ENCODE measurements at regions not wholly inside any gene's neighbourhood (a gene's known extent, or its start where the extent isn't known, plus 50 kb on each side); places are given as distances from the start of the nearest gene placed in this dataset.

DNA sequence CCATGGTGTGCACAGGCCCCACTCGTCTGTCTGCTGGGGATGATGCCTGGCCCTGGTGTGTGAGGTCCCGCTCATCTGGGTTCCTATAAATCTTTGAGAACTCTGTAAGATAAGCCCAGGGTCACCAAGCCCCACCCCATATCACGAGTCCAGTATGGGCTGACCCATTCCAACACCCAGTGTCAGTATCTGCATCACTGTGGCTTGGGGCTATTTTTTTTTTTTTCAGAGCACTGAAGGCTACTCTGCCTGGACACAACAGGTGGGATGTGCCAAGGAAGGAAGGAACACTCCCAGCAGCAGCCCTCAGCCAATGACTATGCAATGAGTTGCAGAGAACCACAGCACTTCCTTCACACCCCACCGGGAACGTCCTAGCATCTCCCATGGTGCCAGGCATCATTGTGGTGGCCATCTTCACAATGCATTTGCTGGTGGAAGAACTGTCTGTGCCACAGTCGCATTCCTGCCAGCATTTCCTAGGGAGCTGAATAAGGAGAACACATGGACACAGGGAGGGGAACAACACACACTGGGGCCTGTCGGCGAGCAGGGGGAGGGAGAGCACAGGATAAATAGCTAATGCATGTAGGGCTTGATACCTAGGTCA, 83.1 kb upstream of the TSHZ3 start:
- DNase-seq: no peak
- H3K36me3 Mint-ChIP-seq: no peaks in the 10 kb centered on the region
- no peaks in the 10 kb centered on the region for H3K4me1 Mint-ChIP-seq
- H3K27ac Mint-ChIP-seq: no peak overlapping the region
- H3K4me3 Mint-ChIP-seq: no peak overlapping the region
- no peaks in the 10 kb centered on the region for H3K27me3 Mint-ChIP-seq
- H3K9me3 Mint-ChIP-seq: peaks cover 6% of the 10 kb centered on the region

DNA sequence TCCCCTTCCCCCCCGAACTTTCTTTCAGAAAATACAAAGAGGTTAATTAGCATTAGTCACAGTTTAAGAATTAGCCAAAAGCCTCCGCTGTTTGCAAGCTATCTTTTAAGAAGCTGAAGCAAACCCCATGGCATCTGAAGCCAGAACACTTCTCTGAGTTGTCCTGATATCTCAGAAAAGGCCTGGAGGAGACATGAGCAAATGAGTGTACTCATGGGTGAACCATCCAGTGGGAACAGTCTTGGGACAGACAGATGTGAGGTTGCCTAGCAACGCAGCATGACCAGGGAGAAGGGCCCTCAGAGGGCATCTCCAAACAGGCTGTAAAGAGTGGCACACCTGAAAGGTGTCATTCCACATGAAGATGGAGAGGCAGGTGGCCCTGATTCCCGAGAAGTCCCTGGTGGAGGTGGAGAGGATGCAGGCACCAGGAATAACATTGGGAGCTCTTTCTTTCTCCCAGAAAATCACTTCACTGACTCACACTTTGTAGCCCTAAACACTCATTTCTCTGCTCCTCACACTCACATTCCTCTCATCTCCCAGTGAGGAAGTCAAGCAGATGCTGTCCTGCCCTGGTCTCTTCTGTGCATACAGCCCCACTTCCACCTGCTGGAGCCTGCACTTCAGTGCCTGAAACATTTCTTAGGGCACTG, 87.0 kb upstream of the TSHZ3 start:
- no peaks in the 10 kb centered on the region for H3K36me3 Mint-ChIP-seq
- peaks cover 10% of the 10 kb centered on the region for H3K27me3 Mint-ChIP-seq
- no peak for DNase-seq
- no peak overlapping the region for H3K4me3 Mint-ChIP-seq
- peaks cover 6% of the 10 kb centered on the region for H3K9me3 Mint-ChIP-seq
- H3K27ac Mint-ChIP-seq: no peak overlapping the region
- no peaks in the 10 kb centered on the region for H3K4me1 Mint-ChIP-seq

DNA sequence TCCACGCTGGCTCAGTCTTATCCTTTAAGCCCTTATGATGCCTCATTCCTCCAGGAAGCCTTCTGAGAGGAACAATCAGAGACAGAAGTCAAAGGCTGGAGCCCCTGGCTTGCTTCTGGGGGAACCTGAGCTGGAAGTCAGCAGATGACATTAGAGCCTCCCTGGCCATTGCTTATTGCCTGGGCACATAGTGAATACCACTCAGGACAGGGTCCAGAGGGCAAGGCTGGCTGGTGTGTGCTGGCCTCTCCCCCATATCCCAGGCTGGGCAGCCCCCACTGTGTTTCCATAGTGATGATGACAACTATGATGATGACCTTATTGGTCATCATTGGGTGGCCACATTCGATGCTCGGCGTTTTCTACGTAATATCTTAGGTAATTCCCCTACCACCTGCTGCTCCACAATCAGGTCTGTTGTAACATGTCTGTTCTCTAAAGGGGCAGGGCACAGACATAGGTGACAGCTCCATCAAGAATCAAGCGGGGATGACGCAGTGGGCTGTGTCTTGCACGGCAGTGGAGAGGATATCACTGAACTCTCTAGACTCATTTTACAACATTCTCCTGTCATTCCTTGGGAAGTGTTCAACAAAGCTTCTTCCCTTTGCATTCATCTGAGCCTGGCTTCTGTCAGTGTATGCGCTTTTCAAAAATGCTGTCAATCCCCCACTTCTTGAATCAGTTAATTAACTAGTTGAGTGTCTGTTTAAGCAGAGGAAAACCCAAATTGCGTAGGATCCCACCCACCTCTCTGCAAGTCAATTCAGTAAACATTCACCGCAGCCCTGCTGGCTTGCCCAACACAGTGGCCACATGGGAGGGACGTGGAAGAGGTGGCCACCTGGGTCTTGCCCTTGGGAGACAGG, 89.4 kb upstream of the TSHZ3 start:
- DNase-seq: no peak
- Mint-ChIP-seq H3K4me1 (no peaks in the 10 kb centered on the region), H3K4me3 (no peak overlapping the region), H3K27me3 (peaks cover 10% of the 10 kb centered on the region), H3K36me3 (no peaks in the 10 kb centered on the region), H3K27ac (no peak overlapping the region), H3K9me3 (peaks cover 6% of the 10 kb centered on the region)

DNA sequence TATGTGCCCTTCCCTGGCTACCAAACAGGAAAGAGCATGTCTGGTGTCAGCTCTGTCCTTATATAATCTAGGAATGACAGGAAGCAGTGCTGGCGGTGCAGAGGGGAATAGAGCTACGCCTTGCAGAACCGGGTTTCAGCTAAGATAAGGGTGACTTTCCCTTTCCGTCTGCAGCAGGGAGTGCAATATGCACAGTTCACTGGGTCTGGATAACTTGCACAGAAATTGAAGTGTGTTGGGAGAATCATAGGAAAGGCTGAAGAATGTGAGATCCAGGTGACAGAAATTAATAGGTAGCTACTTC, 90.0 kb upstream of the TSHZ3 start:
- peaks cover 10% of the 10 kb centered on the region for H3K27me3 Mint-ChIP-seq
- H3K4me3 Mint-ChIP-seq: no peak overlapping the region
- no peaks in the 10 kb centered on the region for H3K36me3 Mint-ChIP-seq
- peaks cover 6% of the 10 kb centered on the region for H3K9me3 Mint-ChIP-seq
- no peak for DNase-seq
- no peak overlapping the region for H3K27ac Mint-ChIP-seq
- no peaks in the 10 kb centered on the region for H3K4me1 Mint-ChIP-seq

DNA sequence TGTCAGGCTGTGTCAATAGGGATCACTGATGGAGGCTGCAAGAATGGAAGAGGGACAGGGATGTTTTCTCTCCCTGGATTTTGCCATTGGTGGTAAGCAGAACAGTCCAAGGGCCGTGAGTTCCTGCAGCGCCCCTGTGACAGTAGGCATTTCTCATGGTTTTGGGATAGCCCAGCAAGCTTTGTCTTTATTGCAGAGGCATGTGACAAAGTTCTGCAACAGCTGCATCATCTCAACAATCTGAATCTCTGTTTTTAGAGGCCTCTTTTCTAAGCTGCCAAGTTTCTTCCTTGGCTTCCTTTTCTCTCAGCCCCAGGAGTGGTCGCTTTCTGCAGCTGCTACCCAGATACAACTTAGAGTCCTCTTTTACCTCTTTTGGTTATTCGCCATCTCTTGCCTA, 95.7 kb upstream of the TSHZ3 start:
- Mint-ChIP-seq H3K36me3 (no peaks in the 10 kb centered on the region), H3K27me3 (peaks cover 9% of the 10 kb centered on the region), H3K4me1 (no peaks in the 10 kb centered on the region), H3K27ac (no peak overlapping the region), H3K4me3 (no peak overlapping the region), H3K9me3 (peaks cover 4% of the 10 kb centered on the region)
- no peak for DNase-seq

DNA sequence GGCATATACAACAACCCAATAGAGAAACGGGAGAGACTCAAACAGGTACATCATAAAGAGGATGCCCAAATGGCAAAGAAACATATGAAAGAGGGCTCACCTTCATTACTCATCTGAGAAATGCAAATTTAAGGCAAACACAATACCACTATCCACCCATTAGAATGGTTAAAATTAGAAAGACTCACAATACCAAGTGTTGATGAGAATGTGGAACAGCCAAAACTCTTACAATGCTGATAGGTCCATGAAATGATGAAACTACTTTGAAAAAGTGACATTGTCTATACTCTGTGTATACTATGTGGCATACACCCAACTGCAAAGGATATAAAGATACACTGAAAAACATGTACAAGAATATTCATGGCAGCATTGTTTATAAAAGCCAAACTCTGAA, 96.2 kb upstream of the TSHZ3 start:
- Mint-ChIP-seq H3K4me3 (no peak overlapping the region), H3K9me3 (peaks cover 4% of the 10 kb centered on the region), H3K4me1 (no peaks in the 10 kb centered on the region), H3K36me3 (no peaks in the 10 kb centered on the region), H3K27me3 (peaks cover 14% of the 10 kb centered on the region), H3K27ac (no peak overlapping the region)
- no peak for DNase-seq

DNA sequence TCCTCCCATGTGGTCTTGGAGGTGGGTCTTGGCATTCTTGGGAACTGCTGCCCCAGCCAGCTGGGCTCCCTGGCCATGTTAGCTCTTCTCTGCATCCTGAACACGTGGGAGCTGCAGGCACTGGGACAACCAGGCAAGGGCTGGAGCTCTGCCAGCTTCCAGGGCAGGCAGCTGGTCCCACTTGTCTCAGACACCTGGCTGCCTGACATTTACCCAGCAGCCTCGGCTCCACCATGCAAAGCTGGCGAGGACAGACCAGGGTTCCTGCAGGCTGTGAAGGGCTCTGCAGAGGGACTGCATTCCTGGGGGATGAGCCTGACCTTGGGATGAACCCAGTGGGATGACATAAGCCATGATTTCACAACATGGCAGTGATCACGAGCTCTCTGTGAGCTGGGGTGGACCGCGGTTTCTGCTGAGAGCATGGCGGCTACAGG, 99.0 kb upstream of the TSHZ3 start:
- H3K27ac Mint-ChIP-seq: no peak overlapping the region

DNA sequence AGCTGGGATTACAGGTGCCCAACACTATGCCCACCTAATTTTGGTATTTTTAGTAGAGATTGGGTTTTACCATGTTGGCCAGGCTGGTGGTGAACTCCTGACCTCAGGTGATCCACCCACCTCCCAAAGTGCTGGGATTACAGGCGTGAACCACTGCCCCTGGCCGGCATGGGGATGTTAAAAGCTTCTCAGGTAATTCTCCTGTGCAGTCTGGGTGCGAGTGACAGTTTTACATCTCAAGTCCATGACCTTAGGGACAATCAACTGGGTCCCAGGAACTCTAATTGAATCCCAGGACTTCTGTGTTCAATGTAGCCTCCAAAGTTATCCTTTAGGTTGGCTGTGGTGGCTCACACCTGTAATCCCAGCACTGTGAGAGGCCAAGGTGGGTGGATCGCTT, 100.1 kb upstream of the TSHZ3 start:
- peaks cover 4% of the 10 kb centered on the region for H3K9me3 Mint-ChIP-seq
- H3K4me1 Mint-ChIP-seq: no peaks in the 10 kb centered on the region
- no peak overlapping the region for H3K4me3 Mint-ChIP-seq
- no peaks in the 10 kb centered on the region for H3K36me3 Mint-ChIP-seq
- H3K27me3 Mint-ChIP-seq: peaks cover 18% of the 10 kb centered on the region
- no peak overlapping the region for H3K27ac Mint-ChIP-seq
- DNase-seq: no peak

More for the DNA sequence above, 99.0 kb upstream of the TSHZ3 start:
- H3K4me3 Mint-ChIP-seq: no peak overlapping the region
- H3K36me3 Mint-ChIP-seq: no peaks in the 10 kb centered on the region
- peaks cover 18% of the 10 kb centered on the region for H3K27me3 Mint-ChIP-seq
- no peaks in the 10 kb centered on the region for H3K4me1 Mint-ChIP-seq
- peaks cover 4% of the 10 kb centered on the region for H3K9me3 Mint-ChIP-seq
- no peak for DNase-seq

DNA sequence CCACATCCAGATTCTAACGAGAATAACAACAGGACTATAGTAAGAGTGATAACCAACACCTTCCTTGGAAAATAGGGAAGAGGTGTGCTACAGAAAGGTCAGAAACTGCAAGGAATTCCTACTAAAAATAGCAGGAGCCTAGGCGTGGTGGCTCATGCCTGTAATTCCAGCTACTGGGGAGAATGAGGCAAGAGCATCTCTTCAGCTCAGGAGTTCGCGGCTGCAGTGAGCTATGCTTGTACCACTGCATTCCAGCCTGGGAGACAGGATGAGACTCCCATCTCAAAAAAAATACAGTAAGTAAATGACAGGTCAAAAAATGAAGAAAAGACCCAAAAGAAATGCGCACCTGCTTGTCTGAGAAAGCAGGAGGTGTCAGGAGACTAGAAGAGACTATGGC, 101.5 kb upstream of the TSHZ3 start:
- DNase-seq: no peak
- Mint-ChIP-seq H3K27me3 (peaks cover 15% of the 10 kb centered on the region), H3K27ac (no peak overlapping the region)

DNA sequence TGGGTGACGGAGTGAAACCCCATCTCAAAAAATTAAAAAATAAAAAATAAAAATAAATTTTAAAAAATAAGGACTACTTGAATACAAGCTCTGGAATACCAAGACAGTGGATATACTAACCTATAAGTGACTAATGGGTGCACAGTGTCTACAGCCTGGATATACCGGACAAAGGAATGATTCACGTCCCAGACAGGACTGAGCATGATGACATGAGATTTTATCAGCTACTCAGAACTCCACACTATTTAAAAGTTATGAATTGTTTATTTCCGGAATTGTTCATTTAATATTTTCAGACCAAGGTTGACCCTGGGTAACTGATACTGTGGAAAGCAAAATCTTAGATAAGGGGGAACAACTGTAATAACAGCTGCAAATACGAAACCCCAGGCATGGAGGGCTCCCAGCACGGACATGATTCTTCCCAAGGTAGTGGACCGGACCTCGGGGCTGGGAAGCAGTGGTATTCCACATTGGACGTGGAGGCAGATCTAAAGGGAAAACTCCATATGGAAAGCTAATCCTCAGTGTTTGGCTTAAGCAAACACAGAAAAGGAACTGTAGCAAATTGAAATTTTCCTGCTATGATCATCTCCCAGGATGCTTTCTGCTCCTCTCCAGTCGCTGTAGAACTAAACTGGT, 102.6 kb upstream of the TSHZ3 start:
- H3K4me3 Mint-ChIP-seq: no peak overlapping the region
- DNase-seq: no peak
- H3K27ac Mint-ChIP-seq: no peak overlapping the region
- H3K27me3 Mint-ChIP-seq: peaks cover 15% of the 10 kb centered on the region
- H3K9me3 Mint-ChIP-seq: no peaks in the 10 kb centered on the region
- H3K4me1 Mint-ChIP-seq: no peaks in the 10 kb centered on the region
- H3K36me3 Mint-ChIP-seq: no peaks in the 10 kb centered on the region

More for the DNA sequence above, 101.5 kb upstream of the TSHZ3 start:
- H3K9me3 Mint-ChIP-seq: no peaks in the 10 kb centered on the region
- no peaks in the 10 kb centered on the region for H3K4me1 Mint-ChIP-seq
- no peak overlapping the region for H3K4me3 Mint-ChIP-seq
- no peaks in the 10 kb centered on the region for H3K36me3 Mint-ChIP-seq

DNA sequence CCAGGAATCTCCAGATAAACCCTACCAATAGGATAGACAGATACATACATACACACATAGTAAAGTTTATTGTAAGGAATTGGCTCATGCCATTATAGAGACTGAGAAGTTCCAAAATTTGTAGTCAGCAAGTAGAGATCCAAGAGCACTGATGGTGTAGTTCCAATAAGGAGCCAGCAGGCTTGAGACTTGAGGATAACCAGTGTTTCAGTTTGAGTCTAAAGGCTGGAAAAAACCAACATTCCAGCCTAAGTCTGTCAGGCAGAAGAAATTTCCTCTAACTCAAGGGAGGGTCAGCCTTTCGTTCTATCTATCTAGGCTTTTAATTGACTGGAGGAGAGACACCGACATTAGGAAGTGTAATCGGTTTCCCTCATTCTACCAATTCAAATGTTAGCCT, 110.2 kb upstream of the TSHZ3 start:
- Mint-ChIP-seq H3K36me3 (no peaks in the 10 kb centered on the region), H3K9me3 (no peaks in the 10 kb centered on the region), H3K27me3 (peaks cover 8% of the 10 kb centered on the region), H3K27ac (no peak overlapping the region), H3K4me1 (no peaks in the 10 kb centered on the region), H3K4me3 (no peak overlapping the region)
- DNase-seq: no peak

DNA sequence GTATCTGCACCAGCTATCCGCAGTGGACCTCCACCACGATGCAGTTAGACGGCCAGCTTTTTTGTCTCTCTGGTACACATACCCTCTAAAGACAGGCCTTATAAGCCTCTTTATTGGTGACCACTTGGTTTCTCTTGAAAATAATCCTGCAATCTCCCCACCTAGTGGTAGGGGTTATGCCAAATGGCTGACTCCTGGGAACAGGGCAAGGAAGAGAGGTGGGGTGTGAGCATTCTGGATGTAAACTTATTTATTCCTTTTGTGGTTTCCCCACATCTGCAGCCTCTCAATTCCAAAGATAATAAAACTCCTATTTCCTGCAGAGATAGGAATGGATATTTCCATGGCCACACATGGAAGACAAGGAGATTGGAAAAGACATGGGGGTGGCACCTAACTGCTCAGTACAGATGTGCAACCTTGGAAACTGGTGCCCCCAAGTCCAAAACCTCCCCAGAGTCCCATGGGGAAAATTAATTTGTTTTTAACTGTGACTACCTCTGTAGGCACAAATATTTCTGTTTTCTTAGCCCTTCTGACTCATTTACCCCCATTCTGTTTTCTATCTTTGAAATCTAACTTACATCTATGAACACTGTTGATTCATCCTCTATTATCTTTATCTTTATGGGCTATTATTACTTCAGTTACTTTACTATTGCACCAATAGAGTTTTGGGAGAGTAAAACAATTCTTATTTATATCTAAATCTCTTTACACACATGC, 112.7 kb upstream of the TSHZ3 start:
- no peaks in the 10 kb centered on the region for H3K36me3 Mint-ChIP-seq
- H3K27me3 Mint-ChIP-seq: peaks cover 8% of the 10 kb centered on the region
- H3K4me3 Mint-ChIP-seq: no peak overlapping the region
- H3K27ac Mint-ChIP-seq: no peak overlapping the region
- no peaks in the 10 kb centered on the region for H3K9me3 Mint-ChIP-seq
- no peaks in the 10 kb centered on the region for H3K4me1 Mint-ChIP-seq
- no peak for DNase-seq

DNA sequence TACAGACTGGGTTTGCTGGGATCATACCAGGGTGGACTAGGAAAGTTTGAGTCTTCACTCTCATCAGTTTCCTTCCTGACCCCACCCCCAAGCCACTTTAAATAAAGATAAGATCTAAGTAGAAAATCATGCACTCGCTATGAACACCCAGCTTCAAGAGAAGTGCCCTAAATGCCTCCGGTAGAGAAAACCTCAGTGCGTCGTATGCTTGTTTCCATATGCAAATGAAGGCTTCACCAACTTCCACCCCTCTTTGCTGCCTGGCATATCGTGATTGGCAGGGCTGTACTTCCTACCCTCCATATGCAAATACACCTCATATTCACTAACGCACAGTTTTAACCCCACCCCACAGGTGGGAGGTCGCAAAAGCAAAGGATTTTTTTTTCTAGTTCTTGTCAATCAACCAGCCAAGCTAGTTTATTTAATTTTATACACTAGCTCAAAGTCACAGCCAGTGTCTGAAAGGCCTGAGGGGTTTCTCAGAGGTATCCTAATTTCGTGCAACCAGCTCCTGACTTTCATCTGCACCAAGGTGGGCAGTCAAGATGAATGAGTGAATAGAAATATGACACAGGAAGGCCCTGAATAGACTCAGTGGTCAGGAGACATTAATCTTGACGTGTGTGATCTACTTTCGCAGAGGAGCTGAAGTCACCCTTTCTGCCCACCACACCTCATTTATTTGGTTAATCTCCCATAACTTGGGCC, 121.1 kb upstream of the TSHZ3 start:
- Mint-ChIP-seq H3K27me3 (peaks cover 8% of the 10 kb centered on the region), H3K9me3 (peaks cover 2% of the 10 kb centered on the region), H3K36me3 (no peaks in the 10 kb centered on the region), H3K4me3 (no peak overlapping the region), H3K27ac (no peak overlapping the region), H3K4me1 (no peaks in the 10 kb centered on the region)
- no peak for DNase-seq

DNA sequence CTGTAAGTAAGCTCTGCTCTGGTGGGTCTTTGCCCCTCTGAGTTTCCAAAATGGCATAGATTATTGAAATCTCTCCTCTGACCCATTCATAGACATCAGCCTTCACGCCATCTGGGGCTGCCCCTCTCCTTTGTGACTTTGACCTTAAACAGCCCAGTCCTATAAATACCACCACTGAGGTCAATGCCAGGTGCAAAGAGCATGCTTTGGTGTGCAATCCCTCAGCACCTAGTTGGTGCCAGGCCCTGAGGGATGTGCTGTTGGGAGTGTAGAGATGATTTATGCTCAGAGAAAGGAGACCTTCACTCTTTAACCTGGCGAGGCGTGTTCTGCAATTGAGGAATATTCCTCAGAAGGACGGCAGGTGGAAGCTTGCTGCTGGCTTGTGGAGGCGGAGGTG, 121.7 kb upstream of the TSHZ3 start:
- Mint-ChIP-seq H3K27me3 (peaks cover 8% of the 10 kb centered on the region), H3K4me1 (no peaks in the 10 kb centered on the region), H3K9me3 (peaks cover 2% of the 10 kb centered on the region), H3K36me3 (no peaks in the 10 kb centered on the region), H3K4me3 (no peak overlapping the region), H3K27ac (no peak overlapping the region)
- DNase-seq: no peak
